ENCODE measurements at regions not wholly inside any gene's neighbourhood (a gene's known extent, or its start where the extent isn't known, plus 50 kb on each side); places are given as distances from the start of the nearest gene placed in this dataset. TPM values are rescaled to one million over a fixed set of nuclear protein-coding genes. Genes with fewer than 3 reads are reported as not detected.

- Histone ChIP-seq H3K27ac (peak overlapping the region; percentile 59), H2AFZ (no peak overlapping the region), H3K36me3 (replicated peaks; ENCODE audit: insufficient read depth, low read depth) (no peaks in the 10 kb centered on the region), H3K79me2 (no peaks in the 10 kb centered on the region), H3K9me3 (ENCODE audit: low read depth) (no peaks in the 10 kb centered on the region), H3K4me1 (ENCODE audit: insufficient read depth) (peaks cover 19% of the 10 kb centered on the region), H3K9me2 (replicated peaks; ENCODE audit: insufficient read depth) (no peaks in the 10 kb centered on the region), H3K4me2 (no peak overlapping the region), H3K4me3 (no peak overlapping the region), H4K20me1 (ENCODE audit: insufficient read depth, poor library complexity, severe bottlenecking) (no peaks in the 10 kb centered on the region), H3K27me3 (no peaks in the 10 kb centered on the region)
- TF ChIP-seq EZH2 (IDR thresholded peaks at IDR 0.05; ENCODE audit: borderline replicate concordance): no peak
- no peak for TF ChIP-seq CTCF (IDR thresholded peaks at IDR 0.05; ENCODE audit: poor library complexity)
- TF ChIP-seq EZH2phosphoT487 (IDR thresholded peaks at IDR 0.05; ENCODE audit: low read depth, severe bottlenecking, unreplicated experiment): no peak
- peak; percentile 26 for DNase-seq (ENCODE audit: low spot score)
- 83% methylated on average over 7 of the region's 7 CpGs for WGBS (ENCODE audit: low lambda C conversion rate, missing lambda C conversion rate)
Observed at GRCh38 chr6:132003516-132004178, 52.5 kb upstream of the CCN2 start.

MicroRNAs encoded in the stretch of these regions (microRNA counts, 767-probe panel; counts per million panel counts)
- microRNA hsa-miR-548aj-3p: not detected

Small RNAs in the stretch of these regions (microRNA-seq; reads per million reads assigned to microRNA genes)
- not detected for gene MIR548AJ1

Small RNAs in the stretch of these regions (small RNA-seq; reads per million reads assigned to genes)
- gene MIR548AJ1: not detected
